GM18867 (cell line): ENCODE measurements at regions not wholly inside any gene's neighbourhood (a gene's known extent, or its start where the extent isn't known, plus 50 kb on each side); places are given as distances from the start of the nearest gene placed in this dataset.

Experiments
- ATAC-seq: cut with Tn5 transposase; IDR thresholded peaks from one replicate; pipeline ENCODE4 v1.9.1; 2021; ENCODE audit warnings: mild to moderate bottlenecking, moderate library complexity; ENCODE audit not compliant: unreplicated experiment

DNA sequence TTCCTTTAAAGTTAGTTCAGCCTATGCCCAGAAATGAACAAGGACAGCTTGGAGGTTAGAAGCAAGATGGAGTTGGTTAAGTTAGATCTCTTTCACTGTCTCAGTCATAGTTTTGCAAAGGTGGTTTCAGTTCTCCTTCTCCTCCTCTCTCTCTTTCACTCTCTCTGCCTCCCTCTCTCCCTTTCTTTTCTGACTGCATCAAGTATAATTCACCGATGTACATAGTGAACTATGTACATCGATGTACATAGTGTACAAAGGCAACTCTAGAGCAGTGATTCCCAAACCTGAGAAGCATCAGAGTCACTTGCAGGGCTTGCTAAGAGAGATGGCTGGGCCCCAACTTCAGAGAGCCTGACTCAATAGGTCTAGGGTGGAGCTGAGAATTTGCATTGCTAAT is 1259.7 kb downstream of the TYW1 start:
- no peak for ATAC-seq

- ATAC-seq, result no peak
Measured at GRCh38 chr7:68258609-68259008, 1262.0 kb downstream of the TYW1 start.

- no peak for ATAC-seq
Measured at GRCh38 chr7:68265258-68265657, 1268.6 kb downstream of the TYW1 start.

- ATAC-seq, result no peak
Measured at GRCh38 chr7:68266004-68266579, 1269.5 kb downstream of the TYW1 start.

DNA sequence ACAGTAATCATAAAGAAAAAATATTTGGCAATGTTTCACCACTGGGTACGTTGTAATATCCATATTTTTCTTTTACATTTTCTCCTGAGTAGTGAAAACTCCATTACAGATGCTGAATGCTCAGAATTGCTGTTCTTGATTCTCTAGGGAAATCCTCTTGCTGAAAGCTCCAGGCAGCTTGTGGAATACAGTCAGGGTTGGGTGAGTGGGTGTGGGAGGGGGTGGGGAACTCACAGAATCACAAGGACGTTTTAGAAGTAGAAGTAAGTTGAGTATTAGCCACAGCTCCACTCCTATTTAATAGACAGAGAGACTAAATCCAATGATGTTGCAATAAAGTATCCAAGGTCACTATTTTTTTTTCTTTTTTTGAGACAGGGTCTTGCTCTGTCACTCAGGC is 1270.9 kb downstream of the TYW1 start:
- no peak for ATAC-seq

GRCh38 chr7:68269405-68269804 is 1272.8 kb downstream of the TYW1 start:
- ATAC-seq, result no peak

DNA sequence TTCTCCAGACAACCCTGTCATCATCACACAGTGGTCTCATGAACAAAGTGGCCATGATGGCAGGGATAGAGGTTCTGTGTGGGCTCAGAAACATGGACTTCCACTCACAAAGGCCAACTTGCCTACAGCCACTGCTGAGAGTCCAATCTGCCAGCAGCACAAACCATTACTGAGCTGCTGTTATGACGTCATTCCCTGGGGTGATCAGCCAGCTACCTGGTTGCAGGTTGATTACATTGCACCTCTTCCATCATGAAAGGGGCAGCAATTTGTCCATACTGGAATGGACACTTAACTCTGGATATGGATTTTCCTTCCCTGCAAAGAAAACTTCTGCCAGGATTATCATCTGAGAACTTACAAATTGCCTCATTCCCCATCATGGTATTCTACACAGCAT is 1275.9 kb downstream of the TYW1 start:
- ATAC-seq, result no peak

DNA sequence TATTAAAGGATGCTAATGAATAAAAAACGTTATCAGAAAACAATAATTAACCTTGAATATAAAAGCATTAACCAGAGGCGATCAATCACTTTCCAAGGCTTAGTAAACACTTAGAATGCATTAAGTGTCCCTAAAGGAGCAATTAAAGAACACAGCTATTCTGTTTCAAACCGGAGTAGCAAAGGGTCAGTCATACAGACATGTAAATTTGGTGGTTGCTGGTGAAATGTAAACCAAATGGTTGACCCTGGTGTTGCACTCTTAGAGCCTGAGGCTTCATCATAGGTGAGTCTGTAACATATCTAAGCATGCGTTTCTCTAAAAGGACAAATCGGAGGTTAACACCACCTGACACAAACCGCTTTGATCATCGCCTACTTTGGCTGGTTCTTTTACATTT is 1280.1 kb downstream of the TYW1 start:
- no peak for ATAC-seq

DNA sequence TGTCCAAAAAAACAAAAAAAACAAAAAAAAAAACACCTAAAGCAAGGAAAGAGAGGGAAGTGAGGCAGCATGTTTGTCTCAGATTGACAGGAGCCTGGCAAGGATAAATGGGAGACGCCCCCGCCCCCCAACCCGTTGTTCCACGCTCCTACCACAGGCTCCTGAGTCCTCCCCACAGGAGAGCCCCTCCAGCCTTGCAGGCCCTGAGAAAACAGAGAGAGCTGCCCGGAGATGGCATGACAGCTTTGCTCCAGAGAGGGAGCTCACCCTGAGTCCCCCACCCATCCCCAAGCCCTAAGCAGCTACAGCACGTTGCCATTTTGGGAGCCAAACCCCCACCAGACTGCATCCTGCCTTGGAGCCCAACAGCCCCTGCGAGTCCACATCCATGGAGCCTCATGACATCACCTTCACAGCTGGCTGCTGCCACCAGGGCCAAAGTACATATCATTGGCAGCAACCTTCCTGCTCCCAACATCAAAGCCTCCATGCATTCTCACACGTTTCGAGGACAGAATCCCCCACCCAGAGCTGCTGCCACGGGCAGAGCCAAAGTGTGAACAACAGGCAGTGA is 1283.3 kb downstream of the TYW1 start:
- no peak for ATAC-seq

GRCh38 chr7:68280931-68281330 is 1284.3 kb downstream of the TYW1 start:
- no peak for ATAC-seq

DNA sequence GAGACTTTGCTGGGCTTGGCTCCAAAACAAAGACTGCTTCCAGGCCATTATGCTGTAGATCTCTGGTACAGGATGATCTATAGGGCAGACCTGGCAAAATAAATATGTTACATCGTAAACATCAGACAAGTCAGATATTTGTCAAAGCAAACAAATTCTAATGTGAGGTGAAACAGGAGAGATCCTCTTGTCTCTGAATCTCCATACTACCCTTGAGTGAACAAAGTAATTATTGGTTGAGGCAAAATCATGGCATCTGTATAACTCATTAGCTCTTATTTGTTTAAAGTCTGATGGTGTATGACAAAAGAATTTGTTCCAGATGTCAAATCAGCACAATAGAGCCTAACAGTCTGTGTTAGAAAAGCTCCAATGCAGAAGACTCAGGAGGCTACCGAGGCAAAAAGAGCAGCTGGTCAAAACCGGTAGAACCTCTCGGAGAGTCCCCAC is 1291.5 kb downstream of the TYW1 start:
- no peak for ATAC-seq

DNA sequence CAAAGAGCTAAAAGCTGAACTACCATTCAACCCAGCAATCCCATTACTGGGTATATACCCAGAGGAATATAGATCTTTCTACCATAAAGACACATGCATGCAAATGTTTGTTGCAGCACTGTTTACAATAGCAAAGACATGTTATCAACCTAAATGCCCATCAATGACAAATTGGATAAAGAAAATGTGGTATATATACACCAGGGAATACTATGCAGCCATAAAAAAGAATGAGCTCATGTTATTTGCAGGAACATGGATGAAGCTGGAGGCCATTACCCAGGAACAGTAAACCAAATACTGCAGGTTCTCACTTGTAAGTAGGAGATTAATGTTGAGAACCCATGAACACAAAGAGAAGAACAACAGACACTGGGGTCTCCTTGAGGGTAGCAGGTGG is 1295.1 kb downstream of the TYW1 start:
- no peak for ATAC-seq

DNA sequence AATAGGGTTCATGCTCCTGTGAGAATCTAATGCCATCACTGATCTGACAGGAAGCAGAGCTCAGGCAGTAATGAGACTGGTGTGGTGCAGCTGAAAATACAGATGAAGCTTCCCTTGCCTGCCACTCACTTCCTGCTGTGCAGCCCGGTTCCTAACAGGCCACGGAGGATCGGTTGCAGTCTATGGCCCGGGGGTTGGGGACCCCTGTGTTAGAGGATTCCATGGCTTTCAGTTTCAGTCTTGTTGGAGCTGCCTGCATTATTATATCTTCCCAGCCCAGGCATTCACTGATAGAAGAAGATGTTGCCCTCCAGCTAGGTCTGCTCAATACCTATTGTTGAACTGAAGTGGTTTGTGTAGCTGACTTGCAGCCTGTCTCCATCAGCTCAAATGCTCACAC is 1298.8 kb downstream of the TYW1 start:
- ATAC-seq, result no peak

DNA sequence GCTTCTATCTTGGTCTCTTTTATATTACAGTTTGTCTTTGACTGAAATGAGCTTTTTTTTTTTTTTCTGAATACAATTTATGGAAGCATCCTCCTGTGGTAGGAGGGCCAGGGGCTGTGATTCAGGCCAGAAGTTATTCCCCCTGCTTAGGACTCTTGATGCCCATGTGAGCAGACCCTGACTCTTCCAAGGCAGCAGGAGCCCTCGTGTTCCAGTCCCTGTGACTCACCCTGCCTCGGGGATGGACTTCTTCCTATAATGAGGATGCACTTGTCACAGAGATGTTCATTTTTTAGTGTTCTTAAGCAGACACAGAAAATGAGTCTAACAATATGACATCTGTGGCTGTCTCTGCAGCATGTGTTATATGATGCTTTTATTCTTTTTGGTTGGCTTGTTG is 1293.7 kb upstream of the AUTS2 start:
- no peak for ATAC-seq

DNA sequence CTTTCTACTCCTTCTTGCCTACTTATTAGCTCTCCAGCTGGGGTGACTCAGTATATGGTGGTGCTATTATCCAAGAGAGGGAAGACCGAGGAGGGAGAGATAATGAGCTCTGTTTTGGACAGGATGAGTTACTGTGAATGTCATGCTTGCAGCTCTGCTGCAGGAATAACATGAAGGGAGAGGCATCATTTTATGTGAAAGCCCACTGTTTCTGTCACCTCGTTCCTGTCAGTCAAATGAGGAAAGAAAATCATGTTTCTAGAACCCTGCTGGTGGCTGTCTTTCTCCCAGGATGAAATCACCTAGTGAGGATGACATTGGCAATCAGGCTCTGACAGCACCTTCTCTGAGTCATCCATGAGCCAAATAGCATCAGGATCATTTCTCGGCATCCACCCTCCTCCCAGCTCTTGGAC is 1291.6 kb upstream of the AUTS2 start:
- no peak for ATAC-seq

GRCh38 chr7:68309271-68309670 is 1289.0 kb upstream of the AUTS2 start:
- no peak for ATAC-seq

GRCh38 chr7:68309806-68310205 is 1288.5 kb upstream of the AUTS2 start:
- ATAC-seq, result no peak

- ATAC-seq, result no peak
Measured at GRCh38 chr7:68311958-68312357, 1286.3 kb upstream of the AUTS2 start.

GRCh38 chr7:68313806-68314205 is 1284.5 kb upstream of the AUTS2 start:
- ATAC-seq, result no peak

GRCh38 chr7:68314208-68314607 is 1284.1 kb upstream of the AUTS2 start:
- no peak for ATAC-seq

DNA sequence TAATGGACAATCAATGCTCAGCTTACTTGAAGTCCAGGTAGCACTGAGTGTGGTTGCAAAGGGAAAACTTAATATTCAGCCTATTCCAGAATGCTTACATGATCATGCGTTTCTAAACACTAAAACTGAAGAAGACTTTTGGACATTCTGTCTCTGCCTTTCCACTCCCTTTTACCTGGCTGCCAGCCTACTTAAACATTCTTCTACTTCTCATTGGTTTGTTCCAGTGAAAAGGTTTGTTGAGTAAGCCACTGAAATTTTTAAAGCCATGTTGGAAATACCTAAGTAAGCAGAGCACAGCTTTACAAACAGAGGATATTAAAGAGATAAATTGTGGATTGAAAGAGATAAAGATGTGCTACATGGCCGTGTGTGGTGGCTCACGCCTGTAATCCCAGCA is 1280.8 kb upstream of the AUTS2 start:
- ATAC-seq, result no peak

- ATAC-seq, result no peak
Measured at GRCh38 chr7:68319061-68319460, 1279.2 kb upstream of the AUTS2 start.

DNA sequence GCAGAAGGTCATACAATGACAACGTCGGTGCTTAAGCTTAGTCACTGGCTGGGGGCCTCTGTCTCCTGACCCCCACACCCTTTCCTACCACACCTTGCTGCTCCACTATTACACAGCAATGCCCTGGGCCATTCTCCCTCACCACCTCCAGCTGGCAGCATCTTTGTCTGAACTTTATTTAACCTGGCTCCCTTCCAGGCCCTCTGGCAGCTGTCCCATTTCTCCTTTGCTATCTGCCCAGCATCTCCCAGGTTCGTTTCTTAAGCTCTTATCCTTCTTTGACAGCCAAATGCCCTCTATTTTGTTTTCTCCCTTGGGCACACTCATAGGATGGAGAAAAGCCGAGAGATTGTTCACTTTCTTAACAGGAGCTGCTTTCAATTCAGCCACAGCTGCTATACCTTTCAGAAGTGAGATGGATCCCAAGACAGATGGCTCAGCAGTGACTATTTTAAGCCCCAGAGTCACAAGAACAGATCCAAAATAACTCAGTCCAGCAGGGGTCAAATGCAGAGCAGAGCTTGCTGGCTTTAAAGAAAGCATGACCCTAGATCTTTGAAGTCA is 1277.1 kb upstream of the AUTS2 start:
- no peak for ATAC-seq
